Endothelial cell of umbilical vein (primary cell): ENCODE measurements at regions not wholly inside any gene's neighbourhood (a gene's known extent, or its start where the extent isn't known, plus 50 kb on each side); places are given as distances from the start of the nearest gene placed in this dataset.

Source experiments
- CTCF ChIP-seq, 2 donors: IDR thresholded peaks; 1 replicate in 1 of 2; 2 replicates in 1 of 2; pipeline ENCODE4 v1.5.1; 2011; ENCODE audit warnings: low read length in 2 of 2, mild to moderate bottlenecking in 2 of 2, moderate library complexity in 2 of 2, control low read depth in 1 of 2, inconsistent platforms in 1 of 2, low read depth in 1 of 2; ENCODE audit not compliant: insufficient read depth in 1 of 2; ENCODE audit errors: extremely low read depth in 1 of 2
- EZH2 ChIP-seq: IDR thresholded peaks from 2 replicates; pipeline ENCODE4 v1.6.1; 2012; ENCODE audit warnings: borderline replicate concordance, low read depth, mild to moderate bottlenecking, moderate library complexity, low read length, inconsistent platforms; ENCODE audit not compliant: severe bottlenecking
- POLR2A ChIP-seq: IDR thresholded peaks from 2 replicates; pipeline ENCODE4 v1.6.1; 2012; ENCODE audit warnings: low read depth, mild to moderate bottlenecking, control low read depth, low read length
- POLR2AphosphoS5 ChIP-seq: IDR thresholded peaks from 2 replicates; pipeline ENCODE4 v1.6.1; 2012; ENCODE audit warnings: low read depth, mild to moderate bottlenecking, control low read depth, low read length, moderate library complexity; ENCODE audit not compliant: insufficient read depth

GRCh38 chr10:113436851-113437250 lies 116.0 kb upstream of the HABP2 start:
- TF ChIP-seq POLR2A, result no peak
- TF ChIP-seq CTCF (IDR thresholded peaks at IDR 0.05; ENCODE audit: extremely low read depth in 1 of 2, insufficient read depth in 1 of 2, low read depth in 1 of 2, low read length in 2 of 2), result no peak
- TF ChIP-seq POLR2AphosphoS5, result no peak
- no peak for TF ChIP-seq EZH2
